Cardiac muscle cell (in vitro differentiated cells and primary cell): ENCODE measurements at regions not wholly inside any gene's neighbourhood (a gene's known extent, or its start where the extent isn't known, plus 50 kb on each side); places are given as distances from the start of the nearest gene placed in this dataset.
"Not testable (repeated sequence)": the region's sequence is repeated elsewhere in the genome, so short reads cannot be mapped to it uniquely, and the experiment has no call there.

Source experiments
- DNase-seq, 2 donors: peaks; one replicate each; pipeline versions ENCODE4 v3.0.0 to v3.0.0-alpha.2; 2010 to 2017; ENCODE audit warnings: low read depth in 1 of 2, low spot score in 1 of 2
- H3K27ac ChIP-seq: fragments of 200-600 bp; sonication (generic); 2 replicates; pipeline ENCODE4 v1.5.1; 2016
- H3K27me3 ChIP-seq: fragments of 200-600 bp; sonication (generic); 2 replicates; pipeline ENCODE4 v1.6.0; 2016; ENCODE audit warnings: control low read depth
- H3K36me3 ChIP-seq: fragments of 200-600 bp; sonication (generic); 2 replicates; pipeline ENCODE4 v1.5.1; 2016; ENCODE audit warnings: control low read depth
- H3K4me1 ChIP-seq: fragments of 200-600 bp; sonication (generic); 2 replicates; pipeline ENCODE4 v1.8.1; 2017; ENCODE audit warnings: low read depth, mild to moderate bottlenecking, mixed run types
- H3K4me3 ChIP-seq: fragments of 200-600 bp; sonication (generic); 2 replicates; pipeline ENCODE4 v1.5.1; 2016; ENCODE audit warnings: mild to moderate bottlenecking
- H3K9me3 ChIP-seq: fragments of 200-600 bp; sonication (generic); 2 replicates; pipeline ENCODE4 v1.5.1; 2017; ENCODE audit warnings: low read depth, mild to moderate bottlenecking, control low read depth
- TF ChIP-seq, protein P1 (sequence below): IDR thresholded peaks from 2 replicates; pipeline ENCODE4 v1.5.1; 2012; ENCODE audit warnings: low read depth, mild to moderate bottlenecking, low read length

DNA sequence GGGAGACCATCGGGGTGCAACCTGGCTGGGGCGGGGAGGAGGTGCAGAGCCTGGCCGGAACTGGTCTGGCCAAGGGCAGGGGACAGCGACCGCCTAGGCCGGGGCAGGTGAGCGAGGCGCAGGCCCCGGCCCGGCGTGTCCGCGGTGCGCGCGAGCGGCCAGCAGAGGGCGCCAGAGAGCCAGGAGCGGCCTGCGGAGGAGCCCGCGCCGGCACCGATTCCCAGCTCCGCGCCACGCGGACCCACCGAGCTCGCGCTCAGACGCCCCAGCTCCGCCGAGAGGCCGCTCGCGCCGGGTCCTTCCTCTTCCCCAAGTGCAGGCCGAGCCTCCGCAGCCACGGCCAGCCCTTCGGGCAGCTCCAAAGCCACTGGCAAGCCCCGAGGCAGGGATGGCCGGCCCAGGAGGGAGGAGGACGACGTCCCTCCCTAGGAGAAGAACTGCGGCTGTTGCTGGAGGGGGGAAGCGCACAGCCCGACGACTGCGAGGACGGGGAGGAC, 128.9 kb upstream of the HMX1 start:
- TF ChIP-seq, protein P1, sequence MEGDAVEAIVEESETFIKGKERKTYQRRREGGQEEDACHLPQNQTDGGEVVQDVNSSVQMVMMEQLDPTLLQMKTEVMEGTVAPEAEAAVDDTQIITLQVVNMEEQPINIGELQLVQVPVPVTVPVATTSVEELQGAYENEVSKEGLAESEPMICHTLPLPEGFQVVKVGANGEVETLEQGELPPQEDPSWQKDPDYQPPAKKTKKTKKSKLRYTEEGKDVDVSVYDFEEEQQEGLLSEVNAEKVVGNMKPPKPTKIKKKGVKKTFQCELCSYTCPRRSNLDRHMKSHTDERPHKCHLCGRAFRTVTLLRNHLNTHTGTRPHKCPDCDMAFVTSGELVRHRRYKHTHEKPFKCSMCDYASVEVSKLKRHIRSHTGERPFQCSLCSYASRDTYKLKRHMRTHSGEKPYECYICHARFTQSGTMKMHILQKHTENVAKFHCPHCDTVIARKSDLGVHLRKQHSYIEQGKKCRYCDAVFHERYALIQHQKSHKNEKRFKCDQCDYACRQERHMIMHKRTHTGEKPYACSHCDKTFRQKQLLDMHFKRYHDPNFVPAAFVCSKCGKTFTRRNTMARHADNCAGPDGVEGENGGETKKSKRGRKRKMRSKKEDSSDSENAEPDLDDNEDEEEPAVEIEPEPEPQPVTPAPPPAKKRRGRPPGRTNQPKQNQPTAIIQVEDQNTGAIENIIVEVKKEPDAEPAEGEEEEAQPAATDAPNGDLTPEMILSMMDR: peak; percentile 52
- H3K4me3 ChIP-seq, H3K36me3 ChIP-seq, H3K9me3 ChIP-seq, H3K27ac ChIP-seq, H3K4me1 ChIP-seq: not testable (repeated sequence)
- peak; percentile 37 to 52 for DNase-seq
- peaks cover 12% of the 10 kb centered on the region for H3K27me3 ChIP-seq

DNA sequence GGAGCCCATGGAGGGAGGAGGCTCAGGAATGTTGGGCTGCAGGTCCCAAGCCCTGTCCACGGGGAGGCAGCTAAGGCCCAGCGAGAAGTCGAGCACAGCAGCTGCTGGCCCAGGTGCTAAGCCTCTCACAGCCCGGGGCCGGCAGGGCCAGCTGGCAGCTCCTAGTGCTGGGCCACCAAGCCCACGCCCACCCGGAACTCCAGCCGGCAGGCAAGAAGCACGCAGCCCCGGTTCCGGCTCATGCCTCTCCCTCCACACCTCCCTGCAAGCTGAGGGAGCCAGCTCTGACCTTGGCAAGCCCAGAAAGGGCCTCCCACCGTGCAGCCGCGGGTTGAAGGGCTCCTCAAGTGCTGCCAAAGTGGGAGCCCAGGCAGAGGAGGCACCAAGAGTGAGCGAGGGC, 121.3 kb upstream of the HMX1 start:
- H3K4me1 ChIP-seq, H3K9me3 ChIP-seq, DNase-seq, H3K36me3 ChIP-seq, H3K27me3 ChIP-seq, H3K4me3 ChIP-seq, H3K27ac ChIP-seq: not testable (repeated sequence)

DNA sequence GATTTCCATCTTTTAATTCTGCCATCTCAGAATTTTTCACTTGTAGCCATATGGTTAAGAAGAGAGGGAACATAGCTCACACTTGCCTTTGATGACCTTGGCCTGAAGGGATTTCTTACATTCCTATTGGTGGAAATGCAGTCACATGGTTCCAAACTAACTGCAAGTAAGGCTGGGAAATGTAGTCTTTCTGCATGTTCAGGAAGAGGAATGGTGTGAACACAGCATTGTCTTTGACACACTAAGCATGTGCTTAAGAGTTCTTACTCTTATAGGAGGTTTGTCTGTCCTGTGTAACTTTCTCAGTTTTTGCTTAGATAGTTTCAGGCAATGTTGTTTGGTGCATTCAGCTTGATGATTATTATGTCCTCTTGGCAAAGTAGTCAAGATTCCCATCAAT, 119.8 kb upstream of the HMX1 start:
- DNase-seq, H3K27me3 ChIP-seq, H3K27ac ChIP-seq, H3K36me3 ChIP-seq, H3K4me1 ChIP-seq, H3K4me3 ChIP-seq, H3K9me3 ChIP-seq: not testable (repeated sequence)

DNA sequence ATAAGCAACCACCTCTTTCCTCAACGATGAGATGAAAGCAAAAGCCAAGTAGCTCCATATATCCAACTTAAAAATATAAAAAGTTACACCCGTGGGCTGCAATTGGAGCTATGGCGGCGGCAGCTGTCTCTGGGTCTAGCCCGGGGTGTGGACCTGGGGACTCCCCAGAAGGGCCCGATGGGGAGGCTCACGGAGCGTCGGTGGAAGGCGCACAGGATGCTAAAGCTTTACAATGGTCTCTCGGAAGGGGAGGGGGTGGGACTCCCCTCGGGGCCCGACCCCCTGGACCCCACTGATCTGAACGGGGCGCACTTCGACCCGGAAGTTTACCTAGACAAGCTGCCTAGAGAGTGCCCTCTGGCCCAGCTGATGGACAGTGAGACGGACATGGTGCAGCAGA, 118.7 kb upstream of the HMX1 start:
- H3K4me3 ChIP-seq, H3K9me3 ChIP-seq, H3K36me3 ChIP-seq, H3K27ac ChIP-seq, H3K27me3 ChIP-seq, DNase-seq, H3K4me1 ChIP-seq: not testable (repeated sequence)

DNA sequence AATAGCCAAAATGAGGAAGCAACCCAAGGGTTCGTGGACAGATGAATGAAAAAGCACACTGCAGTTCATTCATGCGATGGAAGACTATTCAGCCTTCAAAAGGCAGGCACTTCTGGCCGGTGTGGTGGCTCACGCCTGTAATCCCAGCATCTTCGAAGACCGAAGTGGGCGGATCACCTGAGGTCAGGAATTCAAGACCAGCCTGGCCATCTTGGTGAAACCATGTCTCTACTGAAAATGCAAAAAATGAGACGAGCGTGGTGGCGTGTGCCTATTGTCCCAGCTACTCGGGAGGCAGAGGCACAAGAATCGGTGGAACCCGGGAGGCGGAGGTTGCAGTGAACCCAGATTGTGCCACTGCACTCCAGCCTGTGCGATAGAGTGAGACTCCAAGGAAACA, 114.1 kb upstream of the HMX1 start:
- not testable (repeated sequence) for H3K36me3 ChIP-seq, H3K4me3 ChIP-seq, DNase-seq, H3K27me3 ChIP-seq, H3K9me3 ChIP-seq, H3K27ac ChIP-seq, H3K4me1 ChIP-seq

DNA sequence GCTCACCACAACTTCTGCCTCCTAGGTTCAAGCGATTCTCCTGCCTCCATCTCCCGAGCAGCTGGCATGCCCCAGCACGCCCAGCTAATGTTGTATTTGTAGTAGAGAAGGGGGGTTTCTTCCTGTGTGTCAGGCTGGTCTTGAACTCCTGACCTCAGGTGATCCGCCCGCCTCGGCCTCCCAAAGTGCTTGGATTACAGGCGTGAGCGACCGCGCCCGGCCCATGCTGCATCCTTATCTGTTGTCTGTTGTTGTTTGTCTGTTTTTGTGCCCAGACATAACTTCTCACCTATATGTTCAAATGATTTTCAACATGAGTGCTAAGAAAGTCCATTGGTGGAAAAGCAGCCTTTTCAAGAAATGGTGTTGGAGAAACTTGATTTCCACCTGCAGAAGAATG, 113.0 kb upstream of the HMX1 start:
- H3K4me3 ChIP-seq, H3K4me1 ChIP-seq, H3K27ac ChIP-seq, H3K9me3 ChIP-seq, DNase-seq, H3K27me3 ChIP-seq, H3K36me3 ChIP-seq: not testable (repeated sequence)

DNA sequence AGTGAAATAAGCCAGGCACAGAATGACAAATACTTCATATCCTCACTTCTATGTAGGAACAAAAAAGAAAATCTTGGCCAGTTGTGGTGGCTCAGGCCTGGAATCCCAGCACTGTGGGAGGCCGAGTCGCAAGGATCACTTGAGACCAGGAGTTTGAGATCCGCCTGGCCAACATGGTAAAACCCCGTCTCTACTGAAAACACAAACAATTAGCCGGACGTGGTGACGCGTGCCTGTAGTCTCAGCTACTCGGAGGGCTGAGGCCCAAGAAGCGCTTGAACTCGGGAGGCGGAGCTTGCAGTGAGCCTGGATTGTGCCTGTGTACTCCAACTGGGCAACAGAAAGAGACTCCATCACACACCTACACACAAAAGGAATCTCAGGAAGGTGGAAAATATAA, 112.3 kb upstream of the HMX1 start:
- not testable (repeated sequence) for H3K4me3 ChIP-seq, H3K36me3 ChIP-seq, H3K27ac ChIP-seq, H3K9me3 ChIP-seq, DNase-seq, H3K4me1 ChIP-seq, H3K27me3 ChIP-seq

DNA sequence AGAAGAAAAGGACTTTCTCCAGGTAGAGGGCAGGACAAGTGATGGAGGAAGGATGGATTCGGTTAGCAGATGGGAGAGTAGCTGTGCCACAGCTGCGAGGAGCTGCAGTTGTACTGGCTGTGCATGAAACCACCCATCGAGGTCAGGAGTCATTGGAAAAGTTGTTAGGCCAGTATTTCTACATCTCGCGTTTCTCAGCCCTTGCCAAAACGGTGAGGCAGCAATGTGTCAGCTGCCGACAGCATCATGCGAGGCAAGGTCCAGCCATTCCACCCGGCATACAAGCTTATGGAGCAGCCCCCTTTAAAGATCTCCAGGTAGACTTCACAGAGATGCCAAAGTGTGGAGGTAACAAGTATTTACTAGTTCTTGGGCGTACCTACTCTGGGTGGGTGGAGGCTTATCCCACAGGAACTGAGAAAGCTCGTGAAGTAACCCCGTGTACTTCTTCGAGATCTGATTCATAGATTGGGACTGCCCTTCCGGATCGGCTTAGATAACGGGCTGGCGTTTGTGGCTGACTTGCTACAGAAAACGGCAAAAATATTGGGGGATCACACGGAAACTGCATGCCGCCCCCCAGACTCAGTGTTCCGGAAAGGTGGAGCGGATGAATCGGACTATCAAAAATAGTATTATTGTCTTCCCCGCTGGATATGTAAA, 105.0 kb upstream of the HMX1 start:
- not testable (repeated sequence) for H3K36me3 ChIP-seq, H3K27me3 ChIP-seq, H3K27ac ChIP-seq, H3K4me1 ChIP-seq, DNase-seq, H3K9me3 ChIP-seq, H3K4me3 ChIP-seq

DNA sequence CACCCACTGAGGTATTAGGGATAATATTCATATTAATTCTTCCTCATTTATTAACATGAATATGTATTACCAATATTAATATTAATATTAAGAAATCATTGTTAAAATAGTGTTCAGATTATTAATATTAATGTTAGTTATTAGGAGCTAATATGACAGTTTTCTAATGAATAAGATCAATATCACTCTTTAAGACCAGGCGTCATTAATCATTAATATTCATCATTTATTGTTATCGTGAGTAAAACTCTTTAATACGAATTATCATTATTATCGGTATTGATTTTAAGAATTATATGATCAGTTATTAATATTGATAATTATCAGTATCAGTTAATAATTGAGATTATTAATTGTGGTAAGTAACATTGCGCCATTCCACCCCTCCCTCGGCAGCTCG, 101.0 kb upstream of the HMX1 start:
- H3K9me3 ChIP-seq, DNase-seq: not testable (repeated sequence)

DNA sequence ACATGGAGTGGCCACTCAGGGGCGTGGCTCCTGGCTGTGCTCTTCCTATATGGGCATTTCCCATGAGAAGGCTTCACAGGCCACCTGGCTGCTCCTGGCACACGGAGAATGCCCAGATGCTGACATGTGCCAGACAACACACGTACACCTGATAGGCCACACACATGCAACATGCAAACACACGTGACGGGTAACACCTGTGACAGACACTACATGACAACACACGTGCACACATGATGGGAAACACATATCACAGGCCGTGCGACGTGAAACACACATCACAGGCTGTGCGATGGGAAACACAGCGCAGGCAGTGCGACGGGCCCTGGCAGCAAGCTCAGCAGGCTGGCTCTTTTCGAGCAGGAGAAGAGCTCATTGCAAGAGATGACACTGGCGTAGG, 94.3 kb upstream of the HMX1 start:
- not testable (repeated sequence) for H3K9me3 ChIP-seq, H3K27ac ChIP-seq, H3K36me3 ChIP-seq, H3K4me3 ChIP-seq, H3K4me1 ChIP-seq, DNase-seq
- H3K27me3 ChIP-seq: peaks cover 13% of the 10 kb centered on the region

More for the DNA sequence above, 101.0 kb upstream of the HMX1 start:
- not testable (repeated sequence) for H3K27ac ChIP-seq, H3K27me3 ChIP-seq, H3K36me3 ChIP-seq, H3K4me3 ChIP-seq, H3K4me1 ChIP-seq

DNA sequence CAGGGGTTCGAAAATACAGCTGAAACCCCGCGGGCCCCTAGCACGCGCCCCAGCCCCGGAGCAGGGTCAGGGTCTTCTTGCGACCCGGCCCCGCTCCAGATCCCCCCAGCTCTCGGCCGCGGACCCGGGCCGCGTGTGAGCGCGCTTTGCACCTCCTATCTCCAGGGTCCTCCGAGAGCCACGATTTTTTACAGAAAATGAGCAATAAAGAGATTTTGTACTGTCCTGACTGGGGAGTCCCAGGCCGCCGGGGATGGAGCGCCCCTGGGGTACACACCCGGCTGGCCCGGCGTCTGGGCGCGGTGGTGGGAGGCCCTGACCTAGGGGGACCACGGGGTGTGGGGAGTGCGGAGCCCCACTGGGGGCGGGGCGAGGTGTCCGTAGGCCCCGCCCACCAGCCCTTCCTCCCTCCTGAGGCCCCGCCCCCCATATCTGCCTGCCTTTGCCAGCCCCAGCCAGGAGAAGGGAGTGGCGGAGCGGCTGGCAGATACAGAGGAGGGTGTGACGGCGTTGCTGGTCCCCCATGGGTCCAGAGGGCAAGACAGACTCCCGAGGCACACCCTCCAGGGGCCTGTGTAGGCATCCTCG, 92.7 kb upstream of the HMX1 start:
- not testable (repeated sequence) for DNase-seq

DNA sequence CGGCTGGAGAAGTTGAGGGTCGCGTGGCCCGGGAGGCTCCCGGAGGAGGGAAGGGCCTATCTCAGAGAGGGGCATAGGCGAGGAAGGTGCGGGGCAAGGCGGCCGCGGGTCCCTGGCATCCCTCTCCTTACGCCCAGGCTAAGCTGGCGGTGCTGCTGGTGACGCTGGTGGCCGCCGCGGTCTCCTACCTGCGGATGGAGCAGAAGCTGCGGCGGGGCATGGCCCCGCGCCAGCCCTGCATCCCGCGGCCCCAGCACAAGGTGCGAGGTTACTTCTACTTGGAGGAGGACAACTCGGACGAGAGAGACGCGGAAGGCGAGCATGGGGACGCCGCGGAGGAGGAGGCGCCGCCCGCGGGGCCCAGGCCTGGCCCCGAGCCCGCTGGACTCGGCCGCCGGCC, 91.9 kb upstream of the HMX1 start:
- not testable (repeated sequence) for H3K27ac ChIP-seq, H3K4me3 ChIP-seq, H3K9me3 ChIP-seq, H3K4me1 ChIP-seq, DNase-seq, H3K36me3 ChIP-seq
- H3K27me3 ChIP-seq: peaks cover 13% of the 10 kb centered on the region

More for the DNA sequence above, 92.7 kb upstream of the HMX1 start:
- H3K27ac ChIP-seq, H3K36me3 ChIP-seq, H3K4me1 ChIP-seq, H3K9me3 ChIP-seq, H3K4me3 ChIP-seq: not testable (repeated sequence)
- peaks cover 13% of the 10 kb centered on the region for H3K27me3 ChIP-seq
